Osteocyte (in vitro differentiated cells): ENCODE measurements at regions not wholly inside any gene's neighbourhood (a gene's known extent, or its start where the extent isn't known, plus 50 kb on each side); places are given as distances from the start of the nearest gene placed in this dataset.
A peak's percentile ranks its signal among the peaks of the same experiment; 100 is the strongest.

ENCODE experiments used
- DNase-seq: peaks from one replicate; pipeline ENCODE4 v3.0.0; 2021; ENCODE audit warnings: mixed read lengths; ENCODE audit not compliant: unreplicated experiment; ENCODE audit errors: extremely low spot score
- H3K27ac Mint-ChIP-seq: one replicate; pipeline ENCODE4 v1.8.0; 2021; ENCODE audit warnings: mild to moderate bottlenecking, mixed read lengths; ENCODE audit not compliant: unreplicated experiment
- H3K27me3 Mint-ChIP-seq: one replicate; pipeline ENCODE4 v1.8.0; 2021; ENCODE audit warnings: mixed read lengths; ENCODE audit not compliant: unreplicated experiment
- H3K36me3 Mint-ChIP-seq: one replicate; pipeline ENCODE4 v1.8.0; 2021; ENCODE audit warnings: mixed read lengths; ENCODE audit not compliant: unreplicated experiment
- H3K4me1 Mint-ChIP-seq: one replicate; pipeline ENCODE4 v1.8.0; 2021; ENCODE audit warnings: mixed read lengths; ENCODE audit not compliant: unreplicated experiment
- H3K4me3 Mint-ChIP-seq: one replicate; pipeline ENCODE4 v1.8.0; 2021; ENCODE audit warnings: mild to moderate bottlenecking, moderate library complexity, mixed read lengths; ENCODE audit not compliant: unreplicated experiment
- H3K9me3 Mint-ChIP-seq: one replicate; pipeline ENCODE4 v1.8.0; 2021; ENCODE audit warnings: mixed read lengths; ENCODE audit not compliant: unreplicated experiment
- TF ChIP-seq, protein P1 (sequence below): fragments of 200-600 bp; sonication (generic); IDR thresholded peaks from 2 replicates; pipeline ENCODE4 v1.5.0; 2021; ENCODE audit warnings: antibody characterized with exemption, mild to moderate bottlenecking, moderate library complexity

DNA sequence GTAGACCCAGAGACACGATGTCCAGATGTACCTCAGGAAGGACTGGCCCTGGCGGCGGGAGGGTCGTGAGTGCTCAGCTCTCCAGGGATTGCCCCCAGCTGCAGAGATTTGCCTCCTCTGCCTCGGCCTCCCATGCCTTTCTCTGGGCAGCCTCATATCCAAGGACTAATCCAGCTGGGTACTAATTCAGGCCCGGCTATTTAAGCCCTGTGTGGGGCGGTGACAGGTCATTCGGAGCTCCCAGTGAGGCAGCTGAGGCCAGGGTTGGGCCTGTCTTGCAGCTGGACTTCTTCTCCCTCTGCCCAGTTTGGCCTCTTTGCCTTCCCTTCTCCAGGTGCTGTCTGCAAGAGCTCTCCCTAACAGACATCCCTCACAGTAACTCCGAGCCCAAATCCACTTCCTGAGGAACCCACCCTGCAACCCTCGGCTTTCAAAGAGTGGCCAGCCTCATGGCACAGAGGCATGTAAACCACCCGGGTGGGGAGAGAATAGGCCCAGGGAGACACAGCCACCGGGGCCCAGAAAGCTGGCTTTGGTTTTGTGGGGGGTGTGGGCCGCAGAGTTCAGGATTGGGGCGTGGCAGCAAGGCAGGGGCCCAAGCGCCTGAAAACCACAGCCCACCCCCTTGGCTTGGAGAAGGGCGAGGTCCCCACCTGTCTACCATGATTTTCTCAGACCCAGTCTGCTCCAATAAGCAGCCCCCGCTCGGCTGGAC is 85.8 kb downstream of the PPCDC start:
- peaks cover 9% of the 10 kb centered on the region for H3K9me3 Mint-ChIP-seq
- peaks cover 53% of the 10 kb centered on the region for H3K4me1 Mint-ChIP-seq
- H3K27me3 Mint-ChIP-seq: no peaks in the 10 kb centered on the region
- H3K36me3 Mint-ChIP-seq: peaks cover 4% of the 10 kb centered on the region
- H3K4me3 Mint-ChIP-seq: no peak overlapping the region
- peak overlapping the region; percentile 91 for H3K27ac Mint-ChIP-seq
- DNase-seq: no peak
- TF ChIP-seq, protein P1, sequence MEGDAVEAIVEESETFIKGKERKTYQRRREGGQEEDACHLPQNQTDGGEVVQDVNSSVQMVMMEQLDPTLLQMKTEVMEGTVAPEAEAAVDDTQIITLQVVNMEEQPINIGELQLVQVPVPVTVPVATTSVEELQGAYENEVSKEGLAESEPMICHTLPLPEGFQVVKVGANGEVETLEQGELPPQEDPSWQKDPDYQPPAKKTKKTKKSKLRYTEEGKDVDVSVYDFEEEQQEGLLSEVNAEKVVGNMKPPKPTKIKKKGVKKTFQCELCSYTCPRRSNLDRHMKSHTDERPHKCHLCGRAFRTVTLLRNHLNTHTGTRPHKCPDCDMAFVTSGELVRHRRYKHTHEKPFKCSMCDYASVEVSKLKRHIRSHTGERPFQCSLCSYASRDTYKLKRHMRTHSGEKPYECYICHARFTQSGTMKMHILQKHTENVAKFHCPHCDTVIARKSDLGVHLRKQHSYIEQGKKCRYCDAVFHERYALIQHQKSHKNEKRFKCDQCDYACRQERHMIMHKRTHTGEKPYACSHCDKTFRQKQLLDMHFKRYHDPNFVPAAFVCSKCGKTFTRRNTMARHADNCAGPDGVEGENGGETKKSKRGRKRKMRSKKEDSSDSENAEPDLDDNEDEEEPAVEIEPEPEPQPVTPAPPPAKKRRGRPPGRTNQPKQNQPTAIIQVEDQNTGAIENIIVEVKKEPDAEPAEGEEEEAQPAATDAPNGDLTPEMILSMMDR: no peak

DNA sequence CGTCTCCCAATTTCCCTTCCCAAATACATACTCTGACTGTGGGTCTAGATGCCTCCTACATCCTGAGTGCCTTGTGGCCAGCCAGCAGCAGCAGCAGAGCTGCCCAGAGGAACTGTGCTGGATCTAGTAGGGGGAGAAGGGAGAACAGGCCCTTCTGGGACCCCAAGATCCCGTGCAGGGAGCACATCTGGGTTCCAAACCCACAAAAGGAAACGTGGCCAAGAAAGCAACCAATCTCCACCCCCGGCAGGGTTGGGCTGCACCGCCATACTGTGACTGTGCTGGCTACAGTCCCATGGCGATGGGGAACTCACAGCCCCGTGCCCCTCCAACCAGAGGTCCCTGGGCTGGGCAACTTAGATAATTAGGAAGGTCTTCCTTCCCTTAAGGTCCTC is 86.3 kb downstream of the PPCDC start:
- Mint-ChIP-seq H3K4me3 (no peak overlapping the region), H3K4me1 (peaks cover 52% of the 10 kb centered on the region), H3K27me3 (no peaks in the 10 kb centered on the region), H3K27ac (no peak overlapping the region), H3K36me3 (peaks cover 4% of the 10 kb centered on the region), H3K9me3 (peaks cover 9% of the 10 kb centered on the region)
- TF ChIP-seq, protein P1: no peak
- no peak for DNase-seq

DNA sequence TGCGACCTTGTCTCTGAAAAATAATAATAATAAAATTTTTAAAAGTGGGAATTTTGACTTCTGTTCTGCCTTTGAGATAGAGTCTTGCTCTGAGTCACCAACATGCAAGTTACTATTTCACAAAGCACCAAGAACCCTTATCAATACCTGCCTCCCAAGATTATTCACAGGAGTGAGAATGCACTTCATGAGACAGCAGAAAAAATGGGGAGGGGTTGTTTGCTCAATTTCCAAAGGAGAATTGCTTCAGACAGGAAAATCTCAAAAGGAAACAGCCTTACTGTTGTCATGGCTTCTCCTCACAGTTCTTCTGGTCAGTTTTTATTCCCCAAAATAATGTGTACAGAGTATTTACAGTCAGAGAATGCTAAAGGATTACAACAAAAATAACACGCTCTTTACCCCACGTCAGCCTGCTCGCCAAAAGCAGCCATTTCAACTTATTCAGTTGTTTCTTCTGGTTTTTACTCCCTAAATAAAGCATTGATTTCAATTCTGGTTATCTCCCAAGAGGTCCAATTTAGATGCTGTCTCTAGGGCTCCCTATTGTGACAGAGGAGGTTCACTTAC is 89.0 kb downstream of the PPCDC start:
- DNase-seq: no peak
- H3K36me3 Mint-ChIP-seq: peaks cover 4% of the 10 kb centered on the region

DNA sequence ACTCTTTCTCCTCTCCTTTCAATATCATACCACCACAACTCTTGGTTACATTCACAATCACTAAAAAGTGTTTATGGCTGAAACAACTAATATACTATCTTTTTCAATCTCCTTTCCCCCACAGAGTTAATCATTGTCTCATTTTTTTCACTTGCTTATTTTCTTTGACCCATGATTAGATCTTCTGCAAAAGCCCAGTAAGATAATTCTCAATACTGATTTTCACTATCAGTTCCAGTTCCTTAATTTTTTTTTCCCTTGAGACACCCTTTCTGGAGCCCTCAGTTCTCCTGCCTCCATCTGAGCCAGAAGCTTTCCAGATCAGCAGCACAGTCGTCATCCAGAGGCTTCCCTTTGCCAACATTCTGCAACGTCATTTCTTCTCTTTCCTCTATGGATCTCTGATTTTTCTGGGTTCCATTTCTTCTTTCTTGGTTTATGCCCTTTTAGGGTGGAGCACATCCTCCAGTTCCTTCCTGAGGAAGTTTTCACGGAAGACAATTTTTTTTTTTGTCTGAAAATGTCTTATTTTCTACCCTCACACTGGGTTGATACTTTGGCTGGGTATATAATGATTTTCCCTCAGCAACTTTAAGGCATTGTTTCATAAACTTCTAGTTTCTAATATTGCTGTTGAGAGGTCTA is 88.7 kb upstream of the C15orf39 start:
- Mint-ChIP-seq H3K36me3 (peaks cover 4% of the 10 kb centered on the region), H3K27ac (no peak overlapping the region), H3K4me3 (no peak overlapping the region)

More for the DNA sequence above, 89.0 kb downstream of the PPCDC start:
- Mint-ChIP-seq H3K27me3 (no peaks in the 10 kb centered on the region), H3K4me3 (no peak overlapping the region), H3K4me1 (peaks cover 31% of the 10 kb centered on the region), H3K27ac (no peak overlapping the region), H3K9me3 (peaks cover 9% of the 10 kb centered on the region)
- TF ChIP-seq, protein P1: no peak

DNA sequence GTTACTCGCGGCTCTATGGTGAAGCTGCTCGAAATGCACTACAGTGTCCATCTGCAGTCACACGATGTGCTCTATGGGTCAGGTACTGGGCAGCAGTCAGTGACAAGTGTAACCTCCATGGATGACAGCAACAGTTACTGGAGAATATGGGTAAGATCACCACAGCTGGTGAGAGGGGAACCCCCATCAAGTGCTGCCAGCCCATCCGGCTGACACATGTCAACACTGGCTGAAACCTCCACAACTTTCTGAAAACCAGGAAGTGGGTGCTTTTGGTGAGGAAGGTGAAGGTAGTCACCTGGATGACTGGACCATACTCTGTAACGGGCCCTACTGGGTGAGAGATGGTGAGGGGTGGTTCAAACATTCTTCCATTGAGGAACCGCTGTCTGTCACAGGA is 87.4 kb upstream of the C15orf39 start:
- Mint-ChIP-seq H3K27me3 (no peaks in the 10 kb centered on the region), H3K27ac (no peak overlapping the region), H3K4me1 (peaks cover 16% of the 10 kb centered on the region), H3K9me3 (peaks cover 19% of the 10 kb centered on the region), H3K4me3 (no peak overlapping the region), H3K36me3 (peaks cover 4% of the 10 kb centered on the region)
- TF ChIP-seq, protein P1: no peak
- DNase-seq: no peak

More for the DNA sequence above, 88.7 kb upstream of the C15orf39 start:
- Mint-ChIP-seq H3K27me3 (no peaks in the 10 kb centered on the region), H3K4me1 (peaks cover 27% of the 10 kb centered on the region), H3K9me3 (peaks cover 13% of the 10 kb centered on the region)
- DNase-seq: no peak
- TF ChIP-seq, protein P1: no peak
